ENCODE measurements at regions not wholly inside any gene's neighbourhood (a gene's known extent, or its start where the extent isn't known, plus 50 kb on each side); places are given as distances from the start of the nearest gene placed in this dataset.

- Mint-ChIP-seq H3K36me3 (ENCODE audit: low read depth) (no peaks in the 10 kb centered on the region), H3K27ac (ENCODE audit: unreplicated experiment) (no peak overlapping the region), H3K4me1 (ENCODE audit: low read depth) (no peaks in the 10 kb centered on the region), H3K9me3 (ENCODE audit: low read depth) (peaks cover 12% of the 10 kb centered on the region), H3K27me3 (ENCODE audit: low read depth) (no peaks in the 10 kb centered on the region), H3K4me3 (ENCODE audit: unreplicated experiment) (no peak overlapping the region)
- TF ChIP-seq CTCF (IDR thresholded peaks at IDR 0.05): no peak
- no peak for DNase-seq (ENCODE audit: low spot score)
Measured at GRCh38 chrX:125520029-125520428, 200.4 kb downstream of the TEX13C start.

GRCh38 chrX:125522752-125523151 lies 203.1 kb downstream of the TEX13C start:
- Mint-ChIP-seq H3K9me3 (ENCODE audit: low read depth) (peaks cover 16% of the 10 kb centered on the region), H3K27ac (ENCODE audit: unreplicated experiment) (no peak overlapping the region), H3K4me1 (ENCODE audit: low read depth) (no peaks in the 10 kb centered on the region), H3K4me3 (ENCODE audit: unreplicated experiment) (no peak overlapping the region), H3K27me3 (ENCODE audit: low read depth) (no peaks in the 10 kb centered on the region), H3K36me3 (ENCODE audit: low read depth) (no peaks in the 10 kb centered on the region)
- no peak for DNase-seq (ENCODE audit: low spot score)
- TF ChIP-seq CTCF (IDR thresholded peaks at IDR 0.05): no peak

- H3K36me3 Mint-ChIP-seq (ENCODE audit: low read depth): no peaks in the 10 kb centered on the region
- peaks cover 29% of the 10 kb centered on the region for H3K9me3 Mint-ChIP-seq (ENCODE audit: low read depth)
- H3K4me1 Mint-ChIP-seq (ENCODE audit: low read depth): no peaks in the 10 kb centered on the region
- no peak overlapping the region for H3K27ac Mint-ChIP-seq (ENCODE audit: unreplicated experiment)
- no peak for DNase-seq (ENCODE audit: low spot score)
- TF ChIP-seq CTCF (IDR thresholded peaks at IDR 0.05): no peak
- no peaks in the 10 kb centered on the region for H3K27me3 Mint-ChIP-seq (ENCODE audit: low read depth)
- no peak overlapping the region for H3K4me3 Mint-ChIP-seq (ENCODE audit: unreplicated experiment)
Measured at GRCh38 chrX:125532411-125533089, 212.9 kb downstream of the TEX13C start.

GRCh38 chrX:125533352-125533751 lies 213.7 kb downstream of the TEX13C start:
- Mint-ChIP-seq H3K4me1 (ENCODE audit: low read depth) (no peaks in the 10 kb centered on the region), H3K9me3 (ENCODE audit: low read depth) (peaks cover 25% of the 10 kb centered on the region), H3K4me3 (ENCODE audit: unreplicated experiment) (no peak overlapping the region), H3K27me3 (ENCODE audit: low read depth) (no peaks in the 10 kb centered on the region), H3K36me3 (ENCODE audit: low read depth) (no peaks in the 10 kb centered on the region), H3K27ac (ENCODE audit: unreplicated experiment) (no peak overlapping the region)
- no peak for TF ChIP-seq CTCF (IDR thresholded peaks at IDR 0.05)
- DNase-seq (ENCODE audit: low spot score): no peak

- no peaks in the 10 kb centered on the region for H3K36me3 Mint-ChIP-seq (ENCODE audit: low read depth)
- no peak for DNase-seq (ENCODE audit: low spot score)
- H3K4me3 Mint-ChIP-seq (ENCODE audit: unreplicated experiment): no peak overlapping the region
- no peaks in the 10 kb centered on the region for H3K4me1 Mint-ChIP-seq (ENCODE audit: low read depth)
- no peak overlapping the region for H3K27ac Mint-ChIP-seq (ENCODE audit: unreplicated experiment)
- no peaks in the 10 kb centered on the region for H3K27me3 Mint-ChIP-seq (ENCODE audit: low read depth)
- H3K9me3 Mint-ChIP-seq (ENCODE audit: low read depth): peaks cover 49% of the 10 kb centered on the region
- TF ChIP-seq CTCF (IDR thresholded peaks at IDR 0.05): no peak
Measured at GRCh38 chrX:125544031-125544660, 224.5 kb downstream of the TEX13C start.

Measured in chondrocyte (in vitro differentiated cells).